IPS-NIHi7 (cell line): ENCODE measurements at regions not wholly inside any gene's neighbourhood (a gene's known extent, or its start where the extent isn't known, plus 50 kb on each side); places are given as distances from the start of the nearest gene placed in this dataset.
A peak's percentile ranks its signal among the peaks of the same experiment; 100 is the strongest.
"Not testable (repeated sequence)": the region's sequence is repeated elsewhere in the genome, so short reads cannot be mapped to it uniquely, and the experiment has no call there.

Experiments
- DNase-seq: peaks from one replicate; pipeline ENCODE4 v3.0.0; 2012; ENCODE audit warnings: mixed read lengths; ENCODE audit errors: extremely low spot score

- no peak for DNase-seq
These were observed 503.7 kb downstream of the ADCYAP1 start for GRCh38 chr18:1408376-1408775.

GRCh38 chr18:1412655-1413322, 508.1 kb downstream of the ADCYAP1 start:
- DNase-seq: no peak

- no peak for DNase-seq
These were observed 508.6 kb downstream of the ADCYAP1 start for GRCh38 chr18:1413323-1413675.

- DNase-seq: no peak
These were observed 511.4 kb downstream of the ADCYAP1 start for GRCh38 chr18:1416074-1416473.

DNA sequence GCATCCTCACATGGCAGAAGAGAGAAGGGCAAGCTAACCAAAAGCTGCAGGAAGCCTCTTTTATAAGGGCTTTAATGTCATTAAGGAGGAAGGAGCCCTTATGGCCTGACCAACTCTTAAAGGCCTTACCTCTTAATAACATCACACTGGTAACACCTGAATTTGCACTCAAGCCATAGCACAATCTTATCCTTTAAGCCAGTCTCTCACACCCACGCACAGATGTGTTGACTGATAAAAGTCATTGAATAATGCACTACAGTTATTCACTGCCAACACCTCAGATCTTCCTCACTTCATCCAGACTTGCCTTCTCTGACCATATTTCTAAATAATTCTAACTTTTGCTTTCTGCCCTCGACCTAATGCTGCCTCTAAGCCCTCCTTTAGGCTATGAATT, 516.8 kb downstream of the ADCYAP1 start:
- no peak for DNase-seq

DNA sequence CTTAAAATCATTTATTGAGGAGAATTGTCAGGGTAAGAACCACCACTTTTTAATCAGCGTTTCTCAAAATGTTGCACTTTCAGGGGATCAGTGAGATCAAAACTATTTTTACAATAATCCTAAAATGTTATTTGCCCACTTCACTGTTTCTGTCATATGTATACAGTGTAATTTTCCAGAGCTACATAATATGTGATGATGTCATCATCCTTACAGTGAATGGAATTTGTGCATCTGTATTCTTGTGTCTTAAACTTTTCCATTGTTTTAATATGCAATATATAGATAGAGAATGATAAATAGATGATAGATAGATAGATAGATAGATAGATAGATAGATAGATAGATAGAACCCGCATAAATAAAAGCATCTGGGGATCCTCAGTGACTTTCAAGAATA, 518.0 kb downstream of the ADCYAP1 start:
- DNase-seq: no peak

- DNase-seq: no peak
These were observed 521.0 kb downstream of the ADCYAP1 start for GRCh38 chr18:1425679-1426078.

DNA sequence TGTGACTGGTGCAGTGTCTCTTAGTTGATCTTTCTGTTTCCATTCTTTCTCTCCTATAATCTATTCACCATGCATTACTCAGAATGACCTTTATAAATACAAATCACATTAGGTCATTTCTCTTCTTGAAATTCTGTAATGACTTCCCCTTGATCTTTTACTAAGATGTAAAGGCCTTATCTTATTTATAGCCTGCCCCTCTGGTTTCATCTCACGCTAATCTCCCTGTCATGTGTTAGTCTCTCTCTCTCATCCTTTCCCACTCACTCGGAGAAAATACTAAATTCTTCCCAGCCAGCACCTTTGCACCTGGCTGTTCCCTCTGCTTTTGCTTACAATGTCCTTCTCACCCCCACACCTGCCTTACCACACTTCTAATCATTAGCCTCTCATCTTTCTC, 530.8 kb downstream of the ADCYAP1 start:
- DNase-seq: no peak

- DNase-seq: no peak
These were observed 531.5 kb downstream of the ADCYAP1 start for GRCh38 chr18:1436199-1436598.

DNA sequence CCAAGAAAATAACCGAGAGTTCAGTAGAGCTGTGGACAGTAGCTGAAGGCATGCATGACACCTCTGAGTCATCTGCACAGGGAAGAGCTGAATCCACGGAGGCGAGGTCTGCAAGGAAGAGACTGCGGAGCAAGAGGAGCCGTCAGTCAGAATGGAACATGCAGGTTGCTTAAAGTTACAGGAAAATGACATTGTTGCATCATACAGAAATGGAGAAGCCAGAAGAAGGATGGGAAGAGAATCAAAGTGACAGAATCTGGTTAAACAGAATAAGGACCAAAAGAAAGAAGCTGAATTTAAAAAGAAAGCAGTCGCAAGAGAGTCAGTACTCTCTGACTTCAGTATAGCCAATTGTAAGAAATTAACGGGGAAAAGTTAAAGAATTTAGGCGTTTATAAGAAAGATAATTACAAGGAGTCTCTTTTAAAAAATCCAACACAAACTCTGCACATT, 533.8 kb downstream of the ADCYAP1 start:
- DNase-seq: peak; percentile 35

GRCh38 chr18:1438967-1439366, 534.3 kb downstream of the ADCYAP1 start:
- DNase-seq: no peak

DNA sequence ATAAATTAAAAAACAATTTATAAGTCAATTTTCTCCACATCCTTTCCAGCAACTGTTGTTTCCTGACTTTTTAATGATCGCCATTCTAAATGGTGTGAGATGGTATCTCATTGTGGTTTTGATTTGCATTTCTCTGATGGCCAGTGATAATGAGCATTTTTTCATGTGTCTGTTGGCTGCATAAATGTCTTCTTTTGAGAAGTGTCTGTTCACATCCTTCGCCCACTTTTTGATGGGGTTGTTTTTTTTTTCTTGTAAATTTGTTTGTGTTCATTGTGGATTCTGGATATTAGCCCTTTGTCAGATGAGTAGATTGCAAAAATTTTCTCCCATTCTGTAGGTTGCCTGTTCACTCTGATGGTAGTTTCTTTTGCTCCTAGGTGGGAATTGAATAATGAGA, 539.4 kb downstream of the ADCYAP1 start:
- not testable (repeated sequence) for DNase-seq

DNA sequence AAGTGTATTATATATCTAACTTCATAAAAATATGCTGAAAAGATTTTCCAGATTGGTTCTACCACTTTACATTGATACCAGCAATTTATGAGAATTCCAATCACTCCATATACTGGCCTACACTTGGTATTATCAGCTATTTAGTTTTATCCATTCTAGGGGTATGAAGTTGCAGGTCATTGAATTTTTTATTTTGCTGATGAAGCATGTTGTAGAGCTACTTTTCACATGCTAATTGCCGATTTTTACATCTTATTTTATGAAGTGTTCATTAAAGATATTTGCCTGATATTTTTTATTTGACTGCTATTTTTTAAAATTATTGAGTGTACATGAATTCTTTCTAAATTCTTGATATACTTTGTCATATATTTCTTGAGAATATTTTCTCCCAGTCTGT, 542.1 kb downstream of the ADCYAP1 start:
- no peak for DNase-seq

- DNase-seq: no peak
These were observed 548.1 kb downstream of the ADCYAP1 start for GRCh38 chr18:1452821-1453220.

DNA sequence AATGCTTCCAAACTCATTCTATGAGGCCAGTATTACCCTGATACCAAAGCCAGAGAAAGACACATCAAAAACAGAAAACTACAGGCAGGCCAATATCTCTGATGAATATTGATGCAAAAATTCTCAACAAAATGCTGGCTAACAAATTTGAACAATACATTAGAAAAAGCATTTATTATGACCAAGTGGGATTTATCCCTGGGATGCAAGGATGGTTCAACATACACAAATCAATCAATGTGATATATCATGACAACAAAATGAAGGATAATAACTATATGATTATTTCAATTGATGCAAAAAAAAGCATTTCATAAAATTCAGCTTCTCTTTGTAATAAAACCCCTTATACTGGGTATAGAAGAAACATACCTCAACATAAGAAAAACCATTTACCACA, 550.9 kb downstream of the ADCYAP1 start:
- no peak for DNase-seq

- DNase-seq: no peak
These were observed 553.9 kb downstream of the ADCYAP1 start for GRCh38 chr18:1458547-1458946.

GRCh38 chr18:1463981-1464380, 559.3 kb downstream of the ADCYAP1 start:
- no peak for DNase-seq

- no peak for DNase-seq
These were observed 560.0 kb downstream of the ADCYAP1 start for GRCh38 chr18:1464444-1465217.

GRCh38 chr18:1466035-1466434, 561.4 kb downstream of the ADCYAP1 start:
- no peak for DNase-seq

- DNase-seq: no peak
These were observed 562.8 kb downstream of the ADCYAP1 start for GRCh38 chr18:1467461-1467964.

DNA sequence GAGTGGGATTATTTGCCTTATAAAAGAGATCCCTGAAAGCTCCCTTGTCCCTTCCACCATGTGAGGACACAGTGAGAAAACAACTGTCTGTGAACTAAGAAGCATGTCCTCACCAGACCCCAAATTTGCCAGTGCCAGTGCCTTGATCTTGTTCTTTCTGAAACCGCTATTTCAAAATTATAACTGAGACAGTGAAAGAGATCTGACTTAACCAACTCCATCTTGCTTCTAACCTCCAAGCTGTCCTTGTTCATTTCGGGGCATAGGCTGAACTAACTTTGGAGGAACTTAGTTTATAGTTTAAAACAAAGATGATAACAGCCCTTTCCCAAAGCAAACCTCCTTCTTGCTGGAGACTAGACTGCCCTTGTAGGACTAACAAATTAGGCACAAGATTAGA, 563.9 kb downstream of the ADCYAP1 start:
- no peak for DNase-seq

- DNase-seq: no peak
These were observed 571.2 kb downstream of the ADCYAP1 start for GRCh38 chr18:1475867-1476266.

DNA sequence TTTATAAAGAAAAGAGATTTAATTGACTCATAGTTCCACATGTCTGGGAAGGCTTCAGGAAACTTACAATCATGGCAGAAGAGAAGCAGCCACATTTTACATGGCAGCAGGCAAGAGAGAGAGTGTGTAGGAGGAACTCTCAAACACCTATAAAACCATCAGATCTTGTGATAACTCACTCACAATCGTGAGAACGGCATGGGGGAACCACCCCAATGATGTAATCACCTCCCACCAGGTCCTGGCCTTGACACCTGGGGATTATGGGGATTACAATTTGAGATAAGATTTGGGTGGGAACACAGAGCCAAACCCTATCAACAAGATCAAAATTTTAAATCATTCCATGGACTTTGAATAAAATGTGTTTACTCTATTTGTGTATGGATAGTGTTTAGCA, 575.6 kb downstream of the ADCYAP1 start:
- no peak for DNase-seq
